GM19372 (cell line): ENCODE measurements at regions not wholly inside any gene's neighbourhood (a gene's known extent, or its start where the extent isn't known, plus 50 kb on each side); places are given as distances from the start of the nearest gene placed in this dataset.

Source experiments
- ATAC-seq: cut with Tn5 transposase; IDR thresholded peaks from one replicate; pipeline ENCODE4 v1.9.1; 2021; ENCODE audit warnings: mild to moderate bottlenecking, low read depth, moderate library complexity; ENCODE audit not compliant: unreplicated experiment

GRCh38 chr16:63301349-63301748 is 1265.1 kb upstream of the CDH8 start:
- ATAC-seq: no peak

GRCh38 chr16:63298993-63299392 is 1262.8 kb upstream of the CDH8 start:
- no peak for ATAC-seq

- no peak for ATAC-seq
Measured at GRCh38 chr16:63292036-63292435, 1255.8 kb upstream of the CDH8 start.

- ATAC-seq: no peak
Measured at GRCh38 chr16:63289834-63290460, 1253.7 kb upstream of the CDH8 start.

GRCh38 chr16:63287401-63287800 is 1251.2 kb upstream of the CDH8 start:
- no peak for ATAC-seq

- ATAC-seq: no peak
Measured at GRCh38 chr16:63283721-63284120, 1247.5 kb upstream of the CDH8 start.

GRCh38 chr16:63244631-63245030 is 1208.4 kb upstream of the CDH8 start:
- no peak for ATAC-seq

GRCh38 chr16:63241497-63242028 is 1205.3 kb upstream of the CDH8 start:
- no peak for ATAC-seq

GRCh38 chr16:63239065-63239570 is 1202.9 kb upstream of the CDH8 start:
- no peak for ATAC-seq

GRCh38 chr16:63230421-63231040 is 1194.3 kb upstream of the CDH8 start:
- ATAC-seq: no peak

GRCh38 chr16:63228259-63228658 is 1192.0 kb upstream of the CDH8 start:
- no peak for ATAC-seq

GRCh38 chr16:63223851-63224250 is 1187.6 kb upstream of the CDH8 start:
- no peak for ATAC-seq

- ATAC-seq: no peak
Measured at GRCh38 chr16:63216696-63217423, 1180.6 kb upstream of the CDH8 start.

GRCh38 chr16:63201851-63202250 is 1165.6 kb upstream of the CDH8 start:
- no peak for ATAC-seq

- no peak for ATAC-seq
Measured at GRCh38 chr16:63200940-63201339, 1164.7 kb upstream of the CDH8 start.

GRCh38 chr16:63195336-63195735 is 1159.1 kb upstream of the CDH8 start:
- no peak for ATAC-seq

GRCh38 chr16:63192980-63193379 is 1156.7 kb upstream of the CDH8 start:
- no peak for ATAC-seq

GRCh38 chr16:63188086-63188771 is 1152.0 kb upstream of the CDH8 start:
- no peak for ATAC-seq

- no peak for ATAC-seq
Measured at GRCh38 chr16:63187638-63188037, 1151.4 kb upstream of the CDH8 start.

GRCh38 chr16:63185235-63185780 is 1149.1 kb upstream of the CDH8 start:
- no peak for ATAC-seq

GRCh38 chr16:63183743-63184142 is 1147.5 kb upstream of the CDH8 start:
- ATAC-seq: no peak
